ENCODE measurements at regions not wholly inside any gene's neighbourhood (a gene's known extent, or its start where the extent isn't known, plus 50 kb on each side); places are given as distances from the start of the nearest gene placed in this dataset.
A peak's percentile ranks its signal among the peaks of the same experiment; 100 is the strongest.

DNA sequence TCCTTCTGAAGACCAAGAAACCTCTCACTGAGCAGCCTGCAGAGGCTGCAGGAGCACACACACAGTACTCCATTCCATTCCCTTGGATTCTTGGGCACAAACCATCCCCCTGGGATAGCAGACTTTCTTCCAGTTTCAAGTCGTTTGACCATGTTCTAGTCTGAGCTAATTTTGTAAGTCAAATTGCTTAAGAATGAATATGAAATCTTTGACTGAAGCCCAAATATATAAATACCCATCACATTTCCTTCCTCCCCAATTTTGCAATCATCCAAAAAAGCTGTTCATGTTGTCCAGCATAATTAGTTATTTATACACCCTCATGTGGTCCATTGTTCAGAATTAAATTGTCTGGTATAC is 231.2 kb upstream of the TPRG1 start:
- intact Hi-C loops (cut with micrococcal nuclease) = no loop called here
- Mint-ChIP-seq H3K27me3 (ENCODE audit: low read depth) (peaks cover 11% of the 10 kb centered on the region), H3K9me3 (no peaks in the 10 kb centered on the region), H3K4me1 (ENCODE audit: low read depth) (no peaks in the 10 kb centered on the region), H3K4me3 (no peak overlapping the region), H3K36me3 (ENCODE audit: low read depth) (no peaks in the 10 kb centered on the region), H3K27ac (no peak overlapping the region)
- no peak for DNase-seq
- CTCF ChIA-PET = interaction anchor here (1.3 kb wide), 1 partner anchor 13 kb away, joined by 4 read pairs; no protein-coding TSS in a partner anchor

DNA sequence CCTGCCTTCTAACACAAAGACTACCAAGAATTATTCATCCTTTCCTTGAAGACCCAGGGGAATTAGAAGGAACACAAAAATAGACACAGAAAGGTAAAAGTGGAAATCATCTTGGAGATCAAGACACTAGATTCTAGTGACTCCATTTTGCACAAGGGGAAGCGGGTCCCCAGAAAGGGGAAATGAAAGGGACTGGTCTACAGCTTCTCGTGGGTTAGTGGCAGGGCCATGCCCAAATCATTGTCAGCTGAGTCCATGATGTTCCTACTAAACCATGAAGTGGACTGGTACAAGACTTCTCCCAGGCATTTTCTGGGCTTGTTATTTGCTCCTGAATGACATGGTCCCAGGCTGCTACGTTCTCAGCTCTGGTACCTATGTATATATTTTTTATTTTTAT is 230.7 kb upstream of the TPRG1 start:
- Mint-ChIP-seq H3K4me1 (ENCODE audit: low read depth) (no peaks in the 10 kb centered on the region), H3K27ac (no peak overlapping the region), H3K4me3 (no peak overlapping the region), H3K9me3 (no peaks in the 10 kb centered on the region), H3K27me3 (ENCODE audit: low read depth) (peaks cover 11% of the 10 kb centered on the region), H3K36me3 (ENCODE audit: low read depth) (no peaks in the 10 kb centered on the region)
- DNase-seq = no peak
- CTCF ChIA-PET = interaction anchor here (1.3 kb wide), 1 partner anchor 13 kb away, joined by 4 read pairs; no protein-coding TSS in a partner anchor
- intact Hi-C loops (cut with micrococcal nuclease) = no loop called here

- H3K9me3 Mint-ChIP-seq = no peaks in the 10 kb centered on the region
- H3K4me1 Mint-ChIP-seq (ENCODE audit: low read depth) = peaks cover 2% of the 10 kb centered on the region
- intact Hi-C loops (cut with micrococcal nuclease) = no loop called here
- H3K36me3 Mint-ChIP-seq (ENCODE audit: low read depth) = no peaks in the 10 kb centered on the region
- H3K4me3 Mint-ChIP-seq = no peak overlapping the region
- CTCF ChIA-PET = interaction anchor here (0.6 to 1.1 kb wide), 2 partner anchors 27 to 319 kb away, joined by 3 to 4 read pairs; no protein-coding TSS in a partner anchor
- H3K27me3 Mint-ChIP-seq (ENCODE audit: low read depth) = peaks cover 18% of the 10 kb centered on the region
- no peak for DNase-seq
- H3K27ac Mint-ChIP-seq = no peak overlapping the region
Observed at GRCh38 chr3:188942191-188942590, 229.6 kb upstream of the TPRG1 start.

DNA sequence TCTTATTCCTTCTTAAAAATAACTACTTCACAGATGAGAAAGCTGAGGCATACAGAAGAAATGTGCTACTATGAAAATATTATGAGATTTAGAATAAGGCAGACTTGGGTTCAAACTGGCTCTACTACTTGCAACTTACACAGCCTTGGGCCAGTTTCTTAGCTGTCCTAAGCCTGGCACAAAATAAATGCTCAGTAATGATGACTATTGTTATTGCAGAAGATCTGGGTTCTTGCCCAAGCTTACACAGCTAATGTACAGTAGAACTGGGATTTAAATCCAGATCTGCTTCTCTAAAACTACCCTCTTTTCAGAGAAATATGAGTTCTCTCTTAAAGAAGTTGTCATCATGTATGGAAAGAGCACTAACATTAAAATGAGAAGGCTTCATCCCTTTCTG is 228.2 kb upstream of the TPRG1 start:
- DNase-seq = no peak
- Mint-ChIP-seq H3K27ac (no peak overlapping the region), H3K27me3 (ENCODE audit: low read depth) (peaks cover 20% of the 10 kb centered on the region), H3K4me3 (no peak overlapping the region), H3K36me3 (ENCODE audit: low read depth) (no peaks in the 10 kb centered on the region), H3K9me3 (no peaks in the 10 kb centered on the region), H3K4me1 (ENCODE audit: low read depth) (peaks cover 8% of the 10 kb centered on the region)
- CTCF ChIA-PET = interaction anchor here (0.7 to 1.6 kb wide), 3 partner anchors 13 to 1203 kb away, joined by 3 to 5 read pairs (median 4); no protein-coding TSS in a partner anchor
- intact Hi-C loops (cut with micrococcal nuclease) = no loop called here

DNA sequence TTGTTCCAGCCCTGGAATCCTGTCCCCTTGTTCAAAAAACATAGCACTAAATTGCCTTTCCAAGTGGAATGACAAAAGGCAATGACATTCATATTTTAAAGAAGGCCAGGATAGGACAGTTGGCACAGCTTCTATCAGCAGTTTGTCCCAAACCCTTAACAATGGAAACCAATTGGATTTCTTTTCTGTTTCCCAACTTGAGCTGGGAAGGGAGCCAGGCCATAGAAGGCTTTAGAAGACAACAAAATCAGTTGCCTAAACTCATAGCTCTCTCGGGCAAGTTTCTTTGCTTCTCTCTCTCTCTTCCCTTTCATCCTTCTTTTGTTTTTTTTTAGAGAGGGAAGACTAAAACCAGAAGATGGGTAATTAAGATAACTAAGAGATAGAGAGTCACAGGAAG is 227.7 kb upstream of the TPRG1 start:
- DNase-seq = no peak
- no peak overlapping the region for H3K4me3 Mint-ChIP-seq
- CTCF ChIA-PET = interaction anchor here (0.7 to 1.6 kb wide), 5 partner anchors 9 to 1204 kb away, joined by 3 to 6 read pairs (median 4); no protein-coding TSS in a partner anchor
- H3K9me3 Mint-ChIP-seq = no peaks in the 10 kb centered on the region
- H3K27ac Mint-ChIP-seq = no peak overlapping the region
- intact Hi-C loops (cut with micrococcal nuclease) = no loop called here
- H3K27me3 Mint-ChIP-seq (ENCODE audit: low read depth) = peaks cover 21% of the 10 kb centered on the region
- peaks cover 12% of the 10 kb centered on the region for H3K4me1 Mint-ChIP-seq (ENCODE audit: low read depth)
- H3K36me3 Mint-ChIP-seq (ENCODE audit: low read depth) = no peaks in the 10 kb centered on the region

DNA sequence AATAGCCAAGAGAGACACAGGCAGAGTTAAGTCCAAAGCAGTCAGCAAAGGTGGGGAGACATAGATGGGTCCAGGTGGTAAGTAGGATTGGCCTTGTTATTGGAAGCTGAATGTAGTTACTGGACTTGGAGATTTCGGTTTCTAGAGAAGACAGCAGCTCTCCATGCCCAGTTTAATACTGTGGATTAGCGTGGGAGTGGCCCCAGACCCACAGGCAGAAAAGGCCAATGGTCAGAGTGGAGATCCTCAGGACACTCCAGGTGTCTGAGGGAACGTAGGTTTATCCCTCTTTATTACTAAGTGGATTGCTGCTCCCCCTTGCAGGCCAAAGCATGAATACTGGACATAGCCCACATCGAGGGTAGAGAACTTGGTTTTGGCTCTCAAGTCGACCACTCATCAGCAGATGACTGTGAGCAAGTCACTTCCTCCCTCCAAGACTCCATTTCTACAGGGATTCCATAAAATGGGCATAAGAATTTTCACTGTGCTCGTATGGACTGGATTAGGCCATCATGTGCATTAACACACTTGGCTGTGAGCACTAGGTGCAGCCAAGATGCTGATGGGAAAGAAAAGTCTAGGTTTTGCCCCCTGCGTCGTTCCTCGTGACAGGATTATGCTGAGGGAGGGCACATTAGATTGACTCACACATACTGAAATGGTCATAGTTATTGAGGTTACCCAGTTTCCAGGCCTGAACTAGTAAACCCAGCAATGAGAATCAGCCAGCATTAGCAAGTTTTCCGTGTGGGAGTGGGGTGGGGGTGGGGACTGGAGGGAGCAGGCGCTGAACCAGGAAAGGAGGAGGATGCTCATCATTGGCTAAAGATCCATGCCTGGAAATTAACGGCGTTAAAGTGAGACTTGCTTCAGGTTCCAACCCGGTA is 225.2 kb upstream of the TPRG1 start:
- H3K36me3 Mint-ChIP-seq (ENCODE audit: low read depth) = no peaks in the 10 kb centered on the region
- no peak for DNase-seq
- no peak overlapping the region for H3K27ac Mint-ChIP-seq
- no peak overlapping the region for H3K4me3 Mint-ChIP-seq
- no peaks in the 10 kb centered on the region for H3K9me3 Mint-ChIP-seq
- H3K27me3 Mint-ChIP-seq (ENCODE audit: low read depth) = peaks cover 21% of the 10 kb centered on the region
- H3K4me1 Mint-ChIP-seq (ENCODE audit: low read depth) = peaks cover 33% of the 10 kb centered on the region
- intact Hi-C loops (cut with micrococcal nuclease) = loop anchor here (2.0 kb wide), 1 partner anchor 94 kb away; no protein-coding TSS in a partner anchor
- CTCF ChIA-PET = interaction anchor here (0.6 to 1.3 kb wide), 3 partner anchors 977 to 1208 kb away, joined by 3 to 5 read pairs (median 3); no protein-coding TSS in a partner anchor

GRCh38 chr3:188947401-188948280 is 224.1 kb upstream of the TPRG1 start:
- intact Hi-C loops (cut with micrococcal nuclease) = loop anchor here (2.0 kb wide), 2 partner anchors 93 to 363 kb away; no protein-coding TSS in a partner anchor

GRCh38 chr3:188948281-188948996 is 223.3 kb upstream of the TPRG1 start:
- intact Hi-C loops (cut with micrococcal nuclease) = loop anchor here (2.0 kb wide), 1 partner anchor 364 kb away; no protein-coding TSS in a partner anchor
- H3K27ac Mint-ChIP-seq = peak overlapping the region; percentile 37
- CTCF ChIA-PET = interaction anchor here (1.3 kb wide), 1 partner anchor 1208 kb away, joined by 5 read pairs; no protein-coding TSS in a partner anchor
- H3K27me3 Mint-ChIP-seq (ENCODE audit: low read depth) = peaks cover 15% of the 10 kb centered on the region
- DNase-seq = peak; percentile 44
- H3K4me3 Mint-ChIP-seq = no peak overlapping the region
- no peaks in the 10 kb centered on the region for H3K36me3 Mint-ChIP-seq (ENCODE audit: low read depth)
- H3K9me3 Mint-ChIP-seq = no peaks in the 10 kb centered on the region
- H3K4me1 Mint-ChIP-seq (ENCODE audit: low read depth) = peaks cover 35% of the 10 kb centered on the region

More at GRCh38 chr3:188947401-188948280, 224.1 kb upstream of the TPRG1 start:
- no peak overlapping the region for H3K27ac Mint-ChIP-seq
- H3K36me3 Mint-ChIP-seq (ENCODE audit: low read depth) = no peaks in the 10 kb centered on the region
- no peak overlapping the region for H3K4me3 Mint-ChIP-seq
- peaks cover 35% of the 10 kb centered on the region for H3K4me1 Mint-ChIP-seq (ENCODE audit: low read depth)
- CTCF ChIA-PET = interaction anchor here (0.7 to 1.3 kb wide), 3 partner anchors 156 to 1209 kb away, joined by 3 to 5 read pairs (median 3); no protein-coding TSS in a partner anchor
- H3K9me3 Mint-ChIP-seq = no peaks in the 10 kb centered on the region
- DNase-seq = peak; percentile 61
- H3K27me3 Mint-ChIP-seq (ENCODE audit: low read depth) = peaks cover 18% of the 10 kb centered on the region

GRCh38 chr3:188948997-188949389 is 222.8 kb upstream of the TPRG1 start:
- H3K9me3 Mint-ChIP-seq = no peaks in the 10 kb centered on the region
- H3K4me1 Mint-ChIP-seq (ENCODE audit: low read depth) = peaks cover 35% of the 10 kb centered on the region
- peaks cover 15% of the 10 kb centered on the region for H3K27me3 Mint-ChIP-seq (ENCODE audit: low read depth)

DNA sequence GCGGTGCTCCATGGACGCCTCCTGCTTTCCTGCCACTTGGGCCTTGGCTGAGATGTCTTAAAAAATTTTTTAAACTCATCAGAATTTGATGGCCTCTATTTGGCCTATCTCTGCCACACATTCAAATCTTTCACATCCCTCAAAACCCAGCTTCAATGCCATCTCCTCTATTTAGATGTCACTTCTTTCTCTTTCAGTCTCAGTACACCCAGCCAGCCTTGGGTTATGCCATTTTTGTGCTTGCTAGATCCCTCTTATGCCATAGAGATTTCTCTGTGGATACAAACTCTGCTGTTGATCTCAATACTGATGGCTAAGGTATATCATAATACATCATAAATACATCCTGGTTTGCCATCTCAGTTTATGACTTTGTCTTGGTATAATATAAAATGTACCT is 222.3 kb upstream of the TPRG1 start:
- H3K27me3 Mint-ChIP-seq (ENCODE audit: low read depth) = peaks cover 15% of the 10 kb centered on the region
- H3K9me3 Mint-ChIP-seq = no peaks in the 10 kb centered on the region
- CTCF ChIA-PET = no interaction called here
- no peak for DNase-seq
- no peak overlapping the region for H3K27ac Mint-ChIP-seq
- H3K36me3 Mint-ChIP-seq (ENCODE audit: low read depth) = no peaks in the 10 kb centered on the region
- H3K4me1 Mint-ChIP-seq (ENCODE audit: low read depth) = peaks cover 38% of the 10 kb centered on the region
- H3K4me3 Mint-ChIP-seq = no peak overlapping the region
- intact Hi-C loops (cut with micrococcal nuclease) = loop anchor here (2.0 kb wide), 1 partner anchor 365 kb away; no protein-coding TSS in a partner anchor

More at GRCh38 chr3:188948997-188949389, 222.8 kb upstream of the TPRG1 start:
- DNase-seq = no peak
- H3K27ac Mint-ChIP-seq = peak overlapping the region; percentile 37
- intact Hi-C loops (cut with micrococcal nuclease) = loop anchor here (2.0 kb wide), 1 partner anchor 364 kb away; no protein-coding TSS in a partner anchor
- CTCF ChIA-PET = no interaction called here
- no peak overlapping the region for H3K4me3 Mint-ChIP-seq
- no peaks in the 10 kb centered on the region for H3K36me3 Mint-ChIP-seq (ENCODE audit: low read depth)

- Mint-ChIP-seq H3K9me3 (no peaks in the 10 kb centered on the region), H3K27ac (peak overlapping the region; percentile 26), H3K4me1 (ENCODE audit: low read depth) (peaks cover 42% of the 10 kb centered on the region), H3K36me3 (ENCODE audit: low read depth) (no peaks in the 10 kb centered on the region), H3K27me3 (ENCODE audit: low read depth) (peaks cover 13% of the 10 kb centered on the region), H3K4me3 (no peak overlapping the region)
- intact Hi-C loops (cut with micrococcal nuclease) = loop anchor here (1.0 to 5.0 kb wide), 11 partner anchors 197 to 1633 kb away; no protein-coding TSS in a partner anchor
- DNase-seq = no peak
- CTCF ChIA-PET = interaction anchor here (1.0 to 8.5 kb wide), 2 partner anchors 201 to 1211 kb away, joined by 3 to 245 read pairs; no protein-coding TSS in a partner anchor
Observed at GRCh38 chr3:188949996-188950395, 221.8 kb upstream of the TPRG1 start.
